CD4-positive, alpha-beta T cell treated with Interferon gamma for 1 hour (primary cell): ENCODE measurements at regions not wholly inside any gene's neighbourhood (a gene's known extent, or its start where the extent isn't known, plus 50 kb on each side); places are given as distances from the start of the nearest gene placed in this dataset.
"Not testable (repeated sequence)": the region's sequence is repeated elsewhere in the genome, so short reads cannot be mapped to it uniquely, and the experiment has no call there.

Experiments used
- DNase-seq: peaks from one replicate; pipeline ENCODE4 v3.0.0-alpha.2; 2020

- DNase-seq = no peak
Measured at GRCh38 chr18:43751203-43751602, 473.9 kb upstream of the SYT4 start.

- no peak for DNase-seq
Measured at GRCh38 chr18:43751835-43752234, 474.5 kb upstream of the SYT4 start.

GRCh38 chr18:43757273-43757672, 480.0 kb upstream of the SYT4 start:
- no peak for DNase-seq

- DNase-seq = no peak
Measured at GRCh38 chr18:43758734-43759133, 481.4 kb upstream of the SYT4 start.

GRCh38 chr18:43760010-43760409, 482.7 kb upstream of the SYT4 start:
- DNase-seq = no peak

GRCh38 chr18:43772907-43773306, 495.6 kb upstream of the SYT4 start:
- no peak for DNase-seq

- no peak for DNase-seq
Measured at GRCh38 chr18:43774497-43774896, 497.2 kb upstream of the SYT4 start.

GRCh38 chr18:43775591-43775990, 498.3 kb upstream of the SYT4 start:
- no peak for DNase-seq

GRCh38 chr18:43776997-43777396, 499.7 kb upstream of the SYT4 start:
- no peak for DNase-seq

GRCh38 chr18:43777636-43778304, 500.5 kb upstream of the SYT4 start:
- no peak for DNase-seq

- DNase-seq = no peak
Measured at GRCh38 chr18:43780782-43781340, 503.6 kb upstream of the SYT4 start.

- DNase-seq = no peak
Measured at GRCh38 chr18:43785158-43785557, 507.9 kb upstream of the SYT4 start.

- no peak for DNase-seq
Measured at GRCh38 chr18:43786893-43787292, 509.6 kb upstream of the SYT4 start.

- DNase-seq = not testable (repeated sequence)
Measured at GRCh38 chr18:43787721-43788120, 510.4 kb upstream of the SYT4 start.

GRCh38 chr18:43789234-43790000, 512.1 kb upstream of the SYT4 start:
- no peak for DNase-seq

GRCh38 chr18:43793910-43794309, 516.6 kb upstream of the SYT4 start:
- no peak for DNase-seq

- DNase-seq = no peak
Measured at GRCh38 chr18:43794363-43794762, 517.1 kb upstream of the SYT4 start.

- no peak for DNase-seq
Measured at GRCh38 chr18:43797347-43797746, 520.1 kb upstream of the SYT4 start.

- DNase-seq = no peak
Measured at GRCh38 chr18:43800584-43800983, 523.3 kb upstream of the SYT4 start.

GRCh38 chr18:43805646-43806194, 528.4 kb upstream of the SYT4 start:
- DNase-seq = no peak

- no peak for DNase-seq
Measured at GRCh38 chr18:43812627-43813026, 535.3 kb upstream of the SYT4 start.

- no peak for DNase-seq
Measured at GRCh38 chr18:43819397-43819796, 542.1 kb upstream of the SYT4 start.

- no peak for DNase-seq
Measured at GRCh38 chr18:43819873-43820272, 542.6 kb upstream of the SYT4 start.

GRCh38 chr18:43825768-43826167, 548.5 kb upstream of the SYT4 start:
- no peak for DNase-seq
